ENCODE measurements at regions not wholly inside any gene's neighbourhood (a gene's known extent, or its start where the extent isn't known, plus 50 kb on each side); places are given as distances from the start of the nearest gene placed in this dataset.

DNA sequence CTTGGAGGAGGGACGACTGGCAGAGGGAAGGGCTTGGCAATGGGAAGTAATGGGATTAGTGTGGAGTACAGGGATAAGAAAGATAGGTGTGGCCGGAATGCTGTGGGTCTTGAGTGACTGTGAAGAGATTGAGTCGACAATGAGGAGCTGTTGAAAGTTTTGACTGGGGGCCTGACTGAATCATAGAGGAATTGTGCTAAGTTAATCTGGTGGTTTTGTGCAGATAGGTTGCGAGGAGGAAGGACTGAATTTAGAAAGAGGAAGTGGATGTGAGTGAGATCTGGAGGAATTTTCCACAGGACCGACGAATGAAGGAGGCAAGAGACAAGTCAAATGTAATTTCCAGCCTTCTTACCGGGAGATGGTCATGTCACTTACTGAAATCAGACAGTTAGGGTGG is 143.9 kb upstream of the RALGAPA2 start:
- TF ChIP-seq CTCF (IDR thresholded peaks at IDR 0.05; ENCODE audit: insufficient read depth, low read depth, low read length), result no peak
- no peak for TF ChIP-seq EZH2 (IDR thresholded peaks at IDR 0.05; ENCODE audit: insufficient read depth, low read length)
